MM.1S (cell line): ENCODE measurements at regions not wholly inside any gene's neighbourhood (a gene's known extent, or its start where the extent isn't known, plus 50 kb on each side); places are given as distances from the start of the nearest gene placed in this dataset.
A peak's percentile ranks its signal among the peaks of the same experiment; 100 is the strongest.

Source experiments
- DNase-seq: peaks from one replicate; pipeline ENCODE4 v3.0.0-alpha.2; 2015
- H2AFZ ChIP-seq: fragments of 300-600 bp; sonication (generic); 2 replicates; pipeline ENCODE4 v1.6.0; 2016; ENCODE audit warnings: antibody characterized with exemption, low read length
- H3F3A ChIP-seq: fragments of 300-600 bp; sonication (generic); 2 replicates; pipeline ENCODE4 v1.6.1; 2016; ENCODE audit warnings: mild to moderate bottlenecking, antibody characterized with exemption, low read length, moderate library complexity, mixed read lengths; ENCODE audit not compliant: insufficient read depth
- H3K27ac ChIP-seq: fragments of 300-600 bp; sonication (generic); 2 replicates; pipeline ENCODE4 v1.5.1; 2016; ENCODE audit warnings: mild to moderate bottlenecking, low read length
- H3K27me3 ChIP-seq: fragments of 300-600 bp; sonication (generic); replicated peaks from 2 replicates; pipeline ENCODE4 v1.6.0; 2016; ENCODE audit warnings: low read length; ENCODE audit not compliant: insufficient read depth
- H3K36me3 ChIP-seq: fragments of 300-600 bp; sonication (generic); replicated peaks from 2 replicates; pipeline ENCODE4 v1.6.1; 2016; ENCODE audit warnings: mild to moderate bottlenecking, low read length, mixed read lengths; ENCODE audit not compliant: insufficient read depth
- H3K4me1 ChIP-seq: fragments of 300-600 bp; sonication (generic); 2 replicates; pipeline ENCODE4 v1.6.1; 2016; ENCODE audit warnings: low read length, mixed read lengths
- H3K4me2 ChIP-seq: fragments of 300-600 bp; sonication (generic); 2 replicates; pipeline ENCODE4 v1.6.0; 2016; ENCODE audit warnings: low read depth, low read length
- H3K4me3 ChIP-seq: fragments of 300-600 bp; sonication (generic); 2 replicates; pipeline ENCODE4 v1.5.1; 2016; ENCODE audit warnings: low read length, mixed read lengths
- H3K79me2 ChIP-seq: fragments of 300-600 bp; sonication (generic); 2 replicates; pipeline ENCODE4 v1.6.1; 2016; ENCODE audit warnings: mixed run types, low read length, mixed read lengths
- H3K9ac ChIP-seq: fragments of 300-600 bp; sonication (generic); 2 replicates; pipeline ENCODE4 v1.6.1; 2016; ENCODE audit warnings: low read length, mixed read lengths
- H3K9me2 ChIP-seq: fragments of 300-600 bp; sonication (generic); replicated peaks from 2 replicates; pipeline ENCODE4 v1.6.1; 2016; ENCODE audit warnings: mild to moderate bottlenecking, low read length, mixed read lengths; ENCODE audit not compliant: insufficient read depth
- H3K9me3 ChIP-seq: fragments of 300-600 bp; sonication (generic); replicated peaks from 2 replicates; pipeline ENCODE4 v1.6.1; 2016; ENCODE audit warnings: mild to moderate bottlenecking, low read length, mixed read lengths; ENCODE audit not compliant: insufficient read depth
- H4K20me1 ChIP-seq: fragments of 300-600 bp; sonication (generic); 2 replicates; pipeline ENCODE4 v1.6.1; 2016; ENCODE audit warnings: mild to moderate bottlenecking, low read length, moderate library complexity, mixed read lengths; ENCODE audit not compliant: insufficient read depth
- CTCF ChIP-seq: fragments of 300-600 bp; sonication (generic); IDR thresholded peaks from 2 replicates; pipeline ENCODE4 v1.5.1; 2016; ENCODE audit warnings: antibody characterized with exemption, low read length, mixed read lengths
- EZH2 ChIP-seq: fragments of 300-600 bp; sonication (generic); optimal IDR thresholded peaks from 2 replicates; pipeline ENCODE3; 2017; ENCODE audit warnings: low read depth, mild to moderate bottlenecking, antibody characterized with exemption, low read length, mixed read lengths
- EZH2phosphoT487 ChIP-seq: fragments of 300-600 bp; sonication (generic); IDR thresholded peaks from 2 replicates; pipeline ENCODE4 v1.6.1; 2018; ENCODE audit warnings: antibody characterized with exemption, low read length

GRCh38 chr7:118846977-118847376 is 622.5 kb downstream of the ANKRD7 start:
- no peak for TF ChIP-seq CTCF
- no peak for TF ChIP-seq EZH2
- no peak for TF ChIP-seq EZH2phosphoT487
- no peak overlapping the region for H3K4me3 ChIP-seq
- H3K27me3 ChIP-seq = no peaks in the 10 kb centered on the region
- peaks cover 8% of the 10 kb centered on the region; the same call in 1 of the 2 replicates for H3K4me1 ChIP-seq
- H3F3A ChIP-seq = no peaks in the 10 kb centered on the region
- no peaks in the 10 kb centered on the region for H3K36me3 ChIP-seq
- peak; percentile 59 for DNase-seq
- no peak overlapping the region for H3K27ac ChIP-seq
- H3K9me2 ChIP-seq = no peaks in the 10 kb centered on the region
- no peaks in the 10 kb centered on the region for H3K79me2 ChIP-seq
- no peak overlapping the region for H2AFZ ChIP-seq
- H4K20me1 ChIP-seq = no peaks in the 10 kb centered on the region
- no peak overlapping the region for H3K9ac ChIP-seq
- H3K4me2 ChIP-seq = no peak overlapping the region
- H3K9me3 ChIP-seq = no peaks in the 10 kb centered on the region

- Histone ChIP-seq H3K4me3 (no peak overlapping the region), H3K9me2 (no peaks in the 10 kb centered on the region), H3K36me3 (no peaks in the 10 kb centered on the region), H4K20me1 (no peaks in the 10 kb centered on the region), H3K4me1 (no peaks in the 10 kb centered on the region), H3K9me3 (no peaks in the 10 kb centered on the region), H3K27me3 (no peaks in the 10 kb centered on the region), H3K79me2 (no peaks in the 10 kb centered on the region), H3K9ac (no peak overlapping the region), H3K4me2 (no peak overlapping the region), H3F3A (no peaks in the 10 kb centered on the region), H2AFZ (no peak overlapping the region), H3K27ac (no peak overlapping the region)
- no peak for DNase-seq
- TF ChIP-seq EZH2 = no peak
- no peak for TF ChIP-seq EZH2phosphoT487
- TF ChIP-seq CTCF = no peak
Observed at GRCh38 chr7:118855290-118855689, 630.8 kb downstream of the ANKRD7 start.

- H3K9me2 ChIP-seq = no peaks in the 10 kb centered on the region; the same call in 1 of the 2 replicates
- no peak overlapping the region for H3K4me2 ChIP-seq
- no peak overlapping the region for H3K27ac ChIP-seq
- H3K36me3 ChIP-seq = no peaks in the 10 kb centered on the region
- no peaks in the 10 kb centered on the region for H4K20me1 ChIP-seq
- no peak for TF ChIP-seq EZH2
- no peak for TF ChIP-seq EZH2phosphoT487
- TF ChIP-seq CTCF = no peak
- H2AFZ ChIP-seq = no peak overlapping the region
- DNase-seq = no peak
- no peaks in the 10 kb centered on the region for H3K79me2 ChIP-seq
- no peaks in the 10 kb centered on the region for H3K4me1 ChIP-seq
- H3F3A ChIP-seq = no peaks in the 10 kb centered on the region
- no peaks in the 10 kb centered on the region for H3K9me3 ChIP-seq
- no peak overlapping the region for H3K4me3 ChIP-seq
- no peak overlapping the region for H3K9ac ChIP-seq
- no peaks in the 10 kb centered on the region for H3K27me3 ChIP-seq
Observed at GRCh38 chr7:118858651-118859149, 634.2 kb downstream of the ANKRD7 start.
